ENCODE measurements at regions not wholly inside any gene's neighbourhood (a gene's known extent, or its start where the extent isn't known, plus 50 kb on each side); places are given as distances from the start of the nearest gene placed in this dataset.

DNA sequence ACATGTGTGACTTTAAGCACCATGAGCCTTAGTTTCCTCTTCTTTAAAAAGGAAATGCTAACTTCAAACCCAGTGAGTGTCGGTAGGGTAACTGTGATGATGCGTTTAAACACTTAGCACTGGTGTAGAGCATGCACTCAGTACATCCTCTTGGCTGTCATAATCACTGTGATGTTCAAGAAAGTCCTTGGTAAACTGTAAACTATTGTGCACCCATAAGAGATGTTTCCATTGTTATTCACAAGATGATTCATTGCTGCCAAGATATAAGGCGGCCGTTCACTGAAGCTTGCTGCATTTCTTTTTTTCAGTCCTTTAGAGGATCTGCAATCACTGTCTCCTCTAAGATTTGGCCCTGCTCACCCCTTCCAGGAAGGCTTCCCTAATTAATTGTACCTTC lies 61.8 kb upstream of the DAB1 start:
- intact Hi-C loops (cut with DNase I): no loop called here
- DNase-seq (ENCODE audit: low spot score): no peak

DNA sequence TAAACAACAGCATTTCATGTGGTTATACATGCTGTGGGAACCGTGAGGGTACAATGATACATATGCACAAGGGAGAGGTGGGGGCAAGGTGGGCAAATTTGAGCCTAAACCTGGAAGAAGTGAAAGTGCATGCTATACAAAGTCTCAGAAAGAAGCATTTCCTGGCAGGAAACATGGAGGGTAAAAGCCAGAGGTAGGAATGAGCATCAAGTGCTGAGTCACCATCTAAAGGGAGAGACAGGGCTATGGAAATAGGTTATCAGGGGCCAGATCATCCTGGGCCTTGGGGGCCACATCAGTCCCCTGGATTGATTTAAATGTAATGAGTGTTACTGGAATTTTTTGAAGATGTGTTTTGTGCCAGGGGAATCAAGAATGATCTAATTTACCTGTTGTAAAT lies 60.1 kb upstream of the DAB1 start:
- DNase-seq (ENCODE audit: low spot score): no peak
- intact Hi-C loops (cut with DNase I): no loop called here

GRCh38 chr1:57479471-57479870 lies 55.6 kb upstream of the DAB1 start:
- intact Hi-C loops (cut with DNase I): no loop called here

DNA sequence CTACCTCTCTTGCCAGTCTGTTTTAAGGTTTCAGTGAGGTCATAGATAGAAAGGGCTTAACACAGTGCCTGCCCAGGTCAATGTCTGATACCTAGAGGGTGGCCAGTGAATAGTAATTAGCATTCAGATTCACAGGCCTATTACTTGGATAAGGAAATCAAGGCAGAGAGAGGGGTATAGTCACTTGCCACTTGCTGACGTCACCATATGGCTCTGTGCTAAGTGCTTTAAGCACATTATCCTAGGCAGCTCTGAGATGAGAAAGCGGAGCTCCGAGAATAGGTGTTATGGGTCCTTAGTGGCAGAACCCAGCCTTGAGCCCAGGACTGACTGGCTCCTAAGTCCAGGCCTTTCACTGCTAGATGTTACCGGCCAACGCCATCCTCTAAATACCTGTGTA lies 51.5 kb upstream of the DAB1 start:
- DNase-seq (ENCODE audit: low spot score): no peak
- intact Hi-C loops (cut with DNase I): no loop called here

More at GRCh38 chr1:57479471-57479870, 55.6 kb upstream of the DAB1 start:
- no peak for DNase-seq (ENCODE audit: low spot score)

DNA sequence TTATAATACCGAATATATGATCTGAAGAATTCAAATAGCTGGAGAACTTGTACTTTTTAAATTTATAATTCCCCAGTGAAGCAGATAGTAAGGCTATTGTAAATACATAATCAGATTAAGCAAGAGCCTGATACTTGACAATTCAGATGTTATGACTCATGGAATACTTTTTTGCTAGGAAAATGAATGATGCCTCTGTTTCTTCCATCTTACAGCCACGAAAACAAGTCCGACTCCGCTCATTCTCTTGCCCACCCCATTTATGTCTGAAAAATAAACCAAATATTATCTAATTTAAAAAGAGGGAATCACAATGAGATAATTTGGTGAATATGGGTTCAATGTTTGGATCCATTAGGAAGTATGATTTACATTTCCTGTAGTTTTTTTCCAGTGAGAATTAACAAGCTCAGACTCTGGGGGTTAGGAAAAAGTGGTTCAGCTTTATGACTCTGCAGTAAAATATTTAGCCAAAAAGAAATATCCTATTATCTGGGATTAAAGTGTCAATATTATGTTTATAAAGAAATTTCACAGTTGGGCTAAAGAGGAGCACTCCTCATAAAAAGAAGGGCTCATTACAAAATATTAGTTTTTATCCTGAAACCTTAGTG lies 50.4 kb upstream of the DAB1 start:
- intact Hi-C loops (cut with DNase I): no loop called here
- no peak for DNase-seq (ENCODE audit: low spot score)
